HPDE6-E6E7 (cell line): ENCODE measurements at regions not wholly inside any gene's neighbourhood (a gene's known extent, or its start where the extent isn't known, plus 50 kb on each side); places are given as distances from the start of the nearest gene placed in this dataset.
A peak's percentile ranks its signal among the peaks of the same experiment; 100 is the strongest.
"Not testable (repeated sequence)": the region's sequence is repeated elsewhere in the genome, so short reads cannot be mapped to it uniquely, and the experiment has no call there.

ENCODE experiments used
- DNase-seq: peaks from one replicate; pipeline ENCODE4 v3.0.0; 2011; ENCODE audit warnings: missing footprints; ENCODE audit errors: extremely low spot score

GRCh38 chrX:19172741-19173140 lies 50.5 kb upstream of the ADGRG2 start:
- DNase-seq, result no peak

- peak; percentile 7 for DNase-seq
Measured at GRCh38 chrX:19174401-19175025, 52.2 kb upstream of the ADGRG2 start.

GRCh38 chrX:19176901-19177630 lies 54.8 kb upstream of the ADGRG2 start:
- DNase-seq, result no peak

- no peak for DNase-seq
Measured at GRCh38 chrX:19177721-19178120, 55.5 kb upstream of the ADGRG2 start.

GRCh38 chrX:19178402-19178801 lies 56.1 kb upstream of the ADGRG2 start:
- DNase-seq, result no peak

- DNase-seq, result no peak
Measured at GRCh38 chrX:19179389-19179788, 57.1 kb upstream of the ADGRG2 start.

- no peak for DNase-seq
Measured at GRCh38 chrX:19181345-19181744, 59.1 kb upstream of the ADGRG2 start.

- no peak for DNase-seq
Measured at GRCh38 chrX:19182785-19183184, 60.5 kb upstream of the ADGRG2 start.

- no peak for DNase-seq
Measured at GRCh38 chrX:19183761-19184477, 61.7 kb upstream of the ADGRG2 start.

- no peak for DNase-seq
Measured at GRCh38 chrX:19188566-19188965, 66.3 kb upstream of the ADGRG2 start.

- no peak for DNase-seq
Measured at GRCh38 chrX:19190902-19191301, 68.6 kb upstream of the ADGRG2 start.

GRCh38 chrX:19193565-19193964 lies 71.3 kb upstream of the ADGRG2 start:
- DNase-seq, result no peak

- DNase-seq, result no peak
Measured at GRCh38 chrX:19194285-19195242, 72.3 kb upstream of the ADGRG2 start.

- no peak for DNase-seq
Measured at GRCh38 chrX:19195243-19195610, 73.0 kb upstream of the ADGRG2 start.

GRCh38 chrX:19198473-19198872 lies 76.2 kb upstream of the ADGRG2 start:
- no peak for DNase-seq

GRCh38 chrX:19202171-19202570 lies 79.9 kb upstream of the ADGRG2 start:
- no peak for DNase-seq

GRCh38 chrX:19204636-19205035 lies 82.4 kb upstream of the ADGRG2 start:
- no peak for DNase-seq

- DNase-seq, result no peak
Measured at GRCh38 chrX:19212037-19212436, 89.8 kb upstream of the ADGRG2 start.

GRCh38 chrX:19213610-19214152 lies 91.4 kb upstream of the ADGRG2 start:
- DNase-seq, result no peak

- no peak for DNase-seq
Measured at GRCh38 chrX:19214311-19214710, 92.0 kb upstream of the ADGRG2 start.

- no peak for DNase-seq
Measured at GRCh38 chrX:19225909-19226308, 103.6 kb upstream of the ADGRG2 start.

GRCh38 chrX:19229896-19230295 lies 107.6 kb upstream of the ADGRG2 start:
- not testable (repeated sequence) for DNase-seq
